Naive thymus-derived CD4-positive, alpha-beta T cell (primary cell): ENCODE measurements at regions not wholly inside any gene's neighbourhood (a gene's known extent, or its start where the extent isn't known, plus 50 kb on each side); places are given as distances from the start of the nearest gene placed in this dataset.

Experiments
- ATAC-seq: fragments of 150-1000 bp; cut with Tn5 transposase; 2 replicates; pipeline ENCODE4 v1.10.0; 2021; ENCODE audit warnings: mild to moderate bottlenecking, moderate library complexity
- CTCF ChIA-PET: fragments of 350-600 bp; sonication (Branson Sonifier 250); formaldehyde crosslinking; loops from one replicate; lab custom pipeline; 2021; ENCODE audit warnings: antibody characterized with exemption; lab: Charles Lee
- POLR2A ChIA-PET: fragments of 350-600 bp; sonication (Branson Sonifier 250); formaldehyde crosslinking; loops from one replicate; lab custom pipeline; 2021; ENCODE audit warnings: antibody characterized with exemption, inconsistent platforms; lab: Charles Lee
- DNase-seq, 9 donors: peaks; one replicate each; pipeline versions ENCODE4 v3.0.0 to v3.0.0-alpha.2; 2020 to 2022; ENCODE audit warnings: mixed read lengths in 1 of 9
- H3K27ac ChIP-seq: one replicate; pipeline ENCODE4 v1.7.0; 2013; ENCODE audit warnings: mild to moderate bottlenecking, low read depth, low read length, moderate library complexity
- H3K27me3 ChIP-seq, 2 donors: one replicate each; pipeline ENCODE4 v1.7.0; 2013; ENCODE audit warnings: low read length in 2 of 2, mild to moderate bottlenecking in 2 of 2, moderate library complexity in 2 of 2; ENCODE audit not compliant: control insufficient read depth in 2 of 2, insufficient read depth in 2 of 2
- H3K36me3 ChIP-seq, 3 experiments: 1 replicate in 2 of 3; 2 replicates in 1 of 3; pipeline ENCODE4 v1.7.0; 2013; ENCODE audit warnings: low read length in 3 of 3, mild to moderate bottlenecking in 3 of 3, moderate library complexity in 1 of 3; ENCODE audit not compliant: insufficient read depth in 3 of 3, control insufficient read depth in 2 of 3
- H3K4me1 ChIP-seq, 2 donors: one replicate each; pipeline ENCODE4 v1.7.0; 2013; ENCODE audit warnings: low read length in 2 of 2, mild to moderate bottlenecking in 2 of 2, moderate library complexity in 1 of 2; ENCODE audit not compliant: control insufficient read depth in 2 of 2, insufficient read depth in 2 of 2
- H3K4me3 ChIP-seq: 2 replicates; pipeline ENCODE4 v1.7.0; 2013; ENCODE audit warnings: mild to moderate bottlenecking, low read length
- H3K9me3 ChIP-seq, 3 experiments: 1 replicate in 2 of 3; 2 replicates in 1 of 3; pipeline ENCODE4 v1.7.0; 2013; ENCODE audit warnings: low read length in 3 of 3; ENCODE audit not compliant: control insufficient read depth in 2 of 3
- H3K27ac Mint-ChIP-seq, 9 donors: one replicate each; pipeline ENCODE4 v1.8.0; 2020 to 2022; ENCODE audit warnings: mixed read lengths in 9 of 9, mild to moderate bottlenecking in 8 of 9, moderate library complexity in 5 of 9, inconsistent platforms in 2 of 9
- H3K27me3 Mint-ChIP-seq, 5 donors: one replicate each; pipeline ENCODE4 v1.8.0; 2021 to 2022; ENCODE audit warnings: mixed read lengths in 5 of 5, mild to moderate bottlenecking in 1 of 5
- H3K36me3 Mint-ChIP-seq, 5 donors: one replicate each; pipeline ENCODE4 v1.8.0; 2020 to 2022; ENCODE audit warnings: mixed read lengths in 5 of 5, mild to moderate bottlenecking in 3 of 5, inconsistent platforms in 1 of 5
- H3K4me1 Mint-ChIP-seq, 7 donors: one replicate each; pipeline ENCODE4 v1.8.0; 2020 to 2022; ENCODE audit warnings: mixed read lengths in 7 of 7, mild to moderate bottlenecking in 3 of 7, inconsistent platforms in 1 of 7
- H3K4me3 Mint-ChIP-seq, 10 donors: one replicate each; pipeline ENCODE4 v1.8.0; 2020 to 2022; ENCODE audit warnings: mild to moderate bottlenecking in 10 of 10, mixed read lengths in 10 of 10, moderate library complexity in 6 of 10, inconsistent platforms in 2 of 10
- H3K9me3 Mint-ChIP-seq, 11 donors: one replicate each; pipeline ENCODE4 v1.8.0; 2020 to 2022; ENCODE audit warnings: mixed read lengths in 11 of 11, mild to moderate bottlenecking in 4 of 11, inconsistent platforms in 1 of 11, moderate library complexity in 1 of 11
- intact Hi-C, 2 donors: fragments of 100-400 bp; cut with micrococcal nuclease; formaldehyde crosslinking; loops; one replicate each; pipeline ENCODE4 v1.15.1; 2023

- intact Hi-C loops = no loop called here
- no peaks in the 10 kb centered on the region for H3K4me1 ChIP-seq
- Mint-ChIP-seq H3K4me3 (no peak overlapping the region), H3K4me1 (no peaks in the 10 kb centered on the region), H3K36me3 (no peaks in the 10 kb centered on the region), H3K27me3 (peaks cover 0 to 4% (median 0%) of the 10 kb centered on the region in 5 donors), H3K27ac (no peak overlapping the region), H3K9me3 (peaks cover 0 to 3% (median 0%) of the 10 kb centered on the region in 11 donors)
- CTCF ChIA-PET = no interaction called here
- ATAC-seq (no peak), DNase-seq (no peak)
- H3K27me3 ChIP-seq = no peaks in the 10 kb centered on the region
- no peaks in the 10 kb centered on the region for H3K9me3 ChIP-seq
- no peaks in the 10 kb centered on the region for H3K36me3 ChIP-seq
- POLR2A ChIA-PET = no interaction called here
- no peak overlapping the region for H3K27ac ChIP-seq
- no peak overlapping the region for H3K4me3 ChIP-seq
Observed at GRCh38 chr10:25758041-25758457, 176.0 kb upstream of the MYO3A start.

GRCh38 chr10:25758511-25758910 lies 175.5 kb upstream of the MYO3A start:
- no peak overlapping the region for H3K4me3 Mint-ChIP-seq
- H3K27ac ChIP-seq = no peak overlapping the region
- H3K36me3 Mint-ChIP-seq = no peaks in the 10 kb centered on the region
- intact Hi-C loops = no loop called here
- H3K4me1 Mint-ChIP-seq = no peaks in the 10 kb centered on the region
- H3K9me3 ChIP-seq = no peaks in the 10 kb centered on the region
- no peaks in the 10 kb centered on the region for H3K4me1 ChIP-seq
- peaks cover 0 to 9% (median 4%) of the 10 kb centered on the region in 5 donors for H3K27me3 Mint-ChIP-seq
- ChIA-PET POLR2A (no interaction called here), CTCF (no interaction called here)
- DNase-seq = no peak
- no peak overlapping the region for H3K27ac Mint-ChIP-seq
- no peaks in the 10 kb centered on the region for H3K27me3 ChIP-seq
- H3K36me3 ChIP-seq = no peaks in the 10 kb centered on the region
- H3K4me3 ChIP-seq = no peak overlapping the region
- no peak for ATAC-seq
- H3K9me3 Mint-ChIP-seq = peaks cover 0 to 3% (median 0%) of the 10 kb centered on the region in 11 donors

DNA sequence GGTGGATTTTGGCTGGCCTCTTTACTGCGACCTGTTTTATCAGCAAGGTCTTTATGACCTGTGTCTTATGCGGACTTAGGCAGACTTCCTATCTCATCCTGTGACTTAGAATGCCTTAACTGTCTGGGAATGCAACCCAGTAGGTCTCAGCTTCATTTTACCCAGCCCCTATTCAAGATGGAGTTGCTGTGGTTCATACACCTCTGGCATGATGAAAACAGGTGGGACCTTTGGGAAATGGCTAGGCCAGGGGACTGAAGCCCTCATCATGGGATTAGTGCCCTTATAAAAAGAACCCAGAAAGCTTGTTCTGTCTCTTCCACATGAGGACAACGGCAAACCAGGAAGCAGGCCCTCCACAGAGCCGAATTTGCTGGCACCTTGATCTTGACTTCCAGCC lies 172.1 kb upstream of the MYO3A start:
- Histone ChIP-seq H3K4me3 (no peak overlapping the region), H3K4me1 (no peaks in the 10 kb centered on the region), H3K27me3 (no peaks in the 10 kb centered on the region), H3K9me3 (no peaks in the 10 kb centered on the region), H3K27ac (no peak overlapping the region), H3K36me3 (no peaks in the 10 kb centered on the region)
- H3K9me3 Mint-ChIP-seq = peaks cover 0 to 8% (median 0%) of the 10 kb centered on the region in 11 donors
- H3K27ac Mint-ChIP-seq = no peak overlapping the region
- H3K36me3 Mint-ChIP-seq = no peaks in the 10 kb centered on the region
- CTCF ChIA-PET = no interaction called here
- ATAC-seq = no peak
- intact Hi-C loops = no loop called here
- POLR2A ChIA-PET = no interaction called here
- no peak overlapping the region for H3K4me3 Mint-ChIP-seq
- H3K4me1 Mint-ChIP-seq = peaks cover 0 to 4% (median 0%) of the 10 kb centered on the region in 7 donors
- DNase-seq = no peak
- H3K27me3 Mint-ChIP-seq = peaks cover 8 to 32% (median 14%) of the 10 kb centered on the region in 5 donors

DNA sequence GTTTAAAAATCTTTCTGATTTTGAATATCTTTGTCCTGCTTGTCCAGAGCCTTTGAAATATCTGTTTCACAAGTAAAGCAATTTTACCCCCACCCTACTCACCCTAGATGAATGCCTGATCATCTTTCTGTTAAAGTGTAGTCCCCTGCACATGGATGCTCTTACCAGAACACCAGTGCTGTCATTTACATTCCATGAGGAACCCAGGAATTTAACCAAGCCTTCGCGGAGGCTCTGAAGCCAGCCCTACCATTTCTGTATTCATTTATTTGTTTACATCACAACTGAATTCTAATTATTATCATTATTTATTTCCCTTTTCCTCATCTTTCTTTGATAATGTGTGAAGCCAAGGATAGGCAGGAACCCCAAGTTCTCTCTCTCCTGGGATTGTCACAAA lies 167.8 kb upstream of the MYO3A start:
- intact Hi-C loops = no loop called here
- CTCF ChIA-PET = no interaction called here
- H3K36me3 Mint-ChIP-seq = no peaks in the 10 kb centered on the region

GRCh38 chr10:25766687-25767221 lies 167.3 kb upstream of the MYO3A start:
- Mint-ChIP-seq H3K36me3 (no peaks in the 10 kb centered on the region), H3K4me1 (peaks cover 0 to 5% (median 0%) of the 10 kb centered on the region in 7 donors), H3K27me3 (peaks cover 13 to 41% (median 19%) of the 10 kb centered on the region in 5 donors), H3K9me3 (peaks cover 0 to 6% (median 0%) of the 10 kb centered on the region in 11 donors), H3K27ac (no peak overlapping the region), H3K4me3 (peak overlapping the region in 4 of 10 donors; percentile 6 to 50 (median 34))
- no peaks in the 10 kb centered on the region for H3K27me3 ChIP-seq
- no peaks in the 10 kb centered on the region for H3K36me3 ChIP-seq
- no peaks in the 10 kb centered on the region for H3K4me1 ChIP-seq
- CTCF ChIA-PET = no interaction called here
- H3K27ac ChIP-seq = no peak overlapping the region
- no peak overlapping the region for H3K4me3 ChIP-seq
- POLR2A ChIA-PET = no interaction called here
- intact Hi-C loops = no loop called here
- DNase-seq (no peak), ATAC-seq (no peak)
- H3K9me3 ChIP-seq = no peaks in the 10 kb centered on the region

More for the DNA sequence above, 167.8 kb upstream of the MYO3A start:
- H3K27ac ChIP-seq = no peak overlapping the region
- no peaks in the 10 kb centered on the region for H3K36me3 ChIP-seq
- H3K27me3 ChIP-seq = no peaks in the 10 kb centered on the region
- Mint-ChIP-seq H3K27ac (no peak overlapping the region), H3K27me3 (peaks cover 13 to 39% (median 19%) of the 10 kb centered on the region in 5 donors), H3K4me3 (no peak overlapping the region), H3K4me1 (peaks cover 0 to 5% (median 0%) of the 10 kb centered on the region in 7 donors), H3K9me3 (peaks cover 0 to 6% (median 0%) of the 10 kb centered on the region in 11 donors)
- DNase-seq (no peak), ATAC-seq (no peak)
- POLR2A ChIA-PET = no interaction called here
- H3K9me3 ChIP-seq = no peaks in the 10 kb centered on the region
- no peak overlapping the region for H3K4me3 ChIP-seq
- H3K4me1 ChIP-seq = no peaks in the 10 kb centered on the region

DNA sequence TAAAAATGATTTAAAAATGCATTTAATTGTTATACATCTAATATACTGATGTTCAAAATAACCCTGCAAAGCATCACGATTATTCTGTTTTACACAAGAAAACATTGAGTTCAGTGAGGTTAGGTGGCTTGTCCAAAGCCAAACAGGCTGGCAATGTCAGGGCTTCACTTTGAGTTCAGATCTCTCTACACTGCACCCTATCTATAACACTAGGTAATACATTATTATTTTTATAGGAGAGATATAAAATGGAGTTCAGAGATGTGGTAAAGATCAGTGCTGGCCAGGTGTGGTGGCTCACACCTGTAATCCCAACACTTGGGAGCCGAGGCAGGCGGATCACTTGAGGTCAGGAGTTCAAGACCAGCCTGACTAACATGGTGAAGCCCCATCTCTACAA lies 165.9 kb upstream of the MYO3A start:
- no peaks in the 10 kb centered on the region for H3K27me3 ChIP-seq
- intact Hi-C loops = no loop called here
- no peaks in the 10 kb centered on the region for H3K4me1 ChIP-seq
- H3K36me3 Mint-ChIP-seq = no peaks in the 10 kb centered on the region
- ChIA-PET POLR2A (no interaction called here), CTCF (no interaction called here)
- H3K27ac ChIP-seq = no peak overlapping the region
- no peak for DNase-seq
- no peak overlapping the region for H3K4me3 Mint-ChIP-seq
- peaks cover 0 to 5% (median 0%) of the 10 kb centered on the region in 7 donors for H3K4me1 Mint-ChIP-seq
- H3K27ac Mint-ChIP-seq = no peak overlapping the region
- no peaks in the 10 kb centered on the region for H3K36me3 ChIP-seq
- ATAC-seq = no peak
- H3K4me3 ChIP-seq = no peak overlapping the region
- H3K27me3 Mint-ChIP-seq = peaks cover 13 to 38% (median 16%) of the 10 kb centered on the region in 5 donors
- H3K9me3 ChIP-seq = no peaks in the 10 kb centered on the region
- peaks cover 0 to 6% (median 0%) of the 10 kb centered on the region in 11 donors for H3K9me3 Mint-ChIP-seq

- ChIA-PET POLR2A (no interaction called here), CTCF (no interaction called here)
- H3K4me3 Mint-ChIP-seq = no peak overlapping the region
Observed at GRCh38 chr10:25778646-25779045, 155.4 kb upstream of the MYO3A start.

More at GRCh38 chr10:25778646-25779045, 155.4 kb upstream of the MYO3A start:
- Mint-ChIP-seq H3K9me3 (peaks cover 0 to 8% (median 0%) of the 10 kb centered on the region in 11 donors), H3K27ac (no peak overlapping the region), H3K36me3 (no peaks in the 10 kb centered on the region), H3K27me3 (peaks cover 0 to 15% (median 9%) of the 10 kb centered on the region in 5 donors), H3K4me1 (no peaks in the 10 kb centered on the region)
- intact Hi-C loops = no loop called here
- Histone ChIP-seq H3K36me3 (no peaks in the 10 kb centered on the region), H3K4me1 (no peaks in the 10 kb centered on the region), H3K27me3 (no peaks in the 10 kb centered on the region), H3K4me3 (no peak overlapping the region), H3K27ac (no peak overlapping the region), H3K9me3 (no peaks in the 10 kb centered on the region)
- ATAC-seq = no peak
- no peak for DNase-seq
